ENCODE measurements at regions not wholly inside any gene's neighbourhood (a gene's known extent, or its start where the extent isn't known, plus 50 kb on each side); places are given as distances from the start of the nearest gene placed in this dataset.

GRCh38 chr9:25939126-25939525 lies 260.9 kb upstream of the TUSC1 start:
- ATAC-seq = no peak
- TF ChIP-seq TOX (CRISPR knock-in tag; IDR thresholded peaks at IDR 0.05; ENCODE audit: borderline replicate concordance) (no peak), ISL1 (CRISPR knock-in tag; IDR thresholded peaks at IDR 0.05) (no peak), ZFP3 (CRISPR knock-in tag; IDR thresholded peaks at IDR 0.05) (no peak), TCF4 (CRISPR knock-in tag; IDR thresholded peaks at IDR 0.05; ENCODE audit: borderline replicate concordance) (no peak), ZNF8 (CRISPR knock-in tag; IDR thresholded peaks at IDR 0.05) (no peak), TSHZ2 (CRISPR knock-in tag; IDR thresholded peaks at IDR 0.05) (no peak), ZFP30 (CRISPR knock-in tag; IDR thresholded peaks at IDR 0.05) (no peak), GLIS3 (CRISPR knock-in tag; IDR thresholded peaks at IDR 0.05) (no peak), ARNTL (CRISPR knock-in tag; IDR thresholded peaks at IDR 0.05; ENCODE audit: borderline replicate concordance, low read depth) (no peak), ZC3H10 (CRISPR knock-in tag; IDR thresholded peaks at IDR 0.05) (no peak), BACH2 (CRISPR knock-in tag; IDR thresholded peaks at IDR 0.05; ENCODE audit: borderline replicate concordance) (no peak), POU6F1 (CRISPR knock-in tag; IDR thresholded peaks at IDR 0.05; ENCODE audit: borderline replicate concordance, low read depth) (no peak), ZNF565 (CRISPR knock-in tag; conservative IDR thresholded peaks at IDR 0.05; ENCODE audit: low read depth) (no peak), SNAI2 (CRISPR knock-in tag; IDR thresholded peaks at IDR 0.05) (no peak), ESRRG (CRISPR knock-in tag; IDR thresholded peaks at IDR 0.05) (no peak), RARB (CRISPR knock-in tag; IDR thresholded peaks at IDR 0.05) (no peak), PPARA (CRISPR knock-in tag; IDR thresholded peaks at IDR 0.05; ENCODE audit: borderline replicate concordance) (no peak)
- TF ChIP-seq, protein P1, sequence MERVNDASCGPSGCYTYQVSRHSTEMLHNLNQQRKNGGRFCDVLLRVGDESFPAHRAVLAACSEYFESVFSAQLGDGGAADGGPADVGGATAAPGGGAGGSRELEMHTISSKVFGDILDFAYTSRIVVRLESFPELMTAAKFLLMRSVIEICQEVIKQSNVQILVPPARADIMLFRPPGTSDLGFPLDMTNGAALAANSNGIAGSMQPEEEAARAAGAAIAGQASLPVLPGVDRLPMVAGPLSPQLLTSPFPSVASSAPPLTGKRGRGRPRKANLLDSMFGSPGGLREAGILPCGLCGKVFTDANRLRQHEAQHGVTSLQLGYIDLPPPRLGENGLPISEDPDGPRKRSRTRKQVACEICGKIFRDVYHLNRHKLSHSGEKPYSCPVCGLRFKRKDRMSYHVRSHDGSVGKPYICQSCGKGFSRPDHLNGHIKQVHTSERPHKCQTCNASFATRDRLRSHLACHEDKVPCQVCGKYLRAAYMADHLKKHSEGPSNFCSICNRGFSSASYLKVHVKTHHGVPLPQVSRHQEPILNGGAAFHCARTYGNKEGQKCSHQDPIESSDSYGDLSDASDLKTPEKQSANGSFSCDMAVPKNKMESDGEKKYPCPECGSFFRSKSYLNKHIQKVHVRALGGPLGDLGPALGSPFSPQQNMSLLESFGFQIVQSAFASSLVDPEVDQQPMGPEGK (CRISPR knock-in tag; IDR thresholded peaks at IDR 0.05; ENCODE audit: borderline replicate concordance) = no peak
- TF ChIP-seq, protein P2, sequence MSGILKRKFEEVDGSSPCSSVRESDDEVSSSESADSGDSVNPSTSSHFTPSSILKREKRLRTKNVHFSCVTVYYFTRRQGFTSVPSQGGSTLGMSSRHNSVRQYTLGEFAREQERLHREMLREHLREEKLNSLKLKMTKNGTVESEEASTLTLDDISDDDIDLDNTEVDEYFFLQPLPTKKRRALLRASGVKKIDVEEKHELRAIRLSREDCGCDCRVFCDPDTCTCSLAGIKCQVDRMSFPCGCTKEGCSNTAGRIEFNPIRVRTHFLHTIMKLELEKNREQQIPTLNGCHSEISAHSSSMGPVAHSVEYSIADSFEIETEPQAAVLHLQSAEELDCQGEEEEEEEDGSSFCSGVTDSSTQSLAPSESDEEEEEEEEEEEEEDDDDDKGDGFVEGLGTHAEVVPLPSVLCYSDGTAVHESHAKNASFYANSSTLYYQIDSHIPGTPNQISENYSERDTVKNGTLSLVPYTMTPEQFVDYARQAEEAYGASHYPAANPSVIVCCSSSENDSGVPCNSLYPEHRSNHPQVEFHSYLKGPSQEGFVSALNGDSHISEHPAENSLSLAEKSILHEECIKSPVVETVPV (CRISPR knock-in tag; IDR thresholded peaks at IDR 0.05) = no peak
- TF ChIP-seq, protein P3, sequence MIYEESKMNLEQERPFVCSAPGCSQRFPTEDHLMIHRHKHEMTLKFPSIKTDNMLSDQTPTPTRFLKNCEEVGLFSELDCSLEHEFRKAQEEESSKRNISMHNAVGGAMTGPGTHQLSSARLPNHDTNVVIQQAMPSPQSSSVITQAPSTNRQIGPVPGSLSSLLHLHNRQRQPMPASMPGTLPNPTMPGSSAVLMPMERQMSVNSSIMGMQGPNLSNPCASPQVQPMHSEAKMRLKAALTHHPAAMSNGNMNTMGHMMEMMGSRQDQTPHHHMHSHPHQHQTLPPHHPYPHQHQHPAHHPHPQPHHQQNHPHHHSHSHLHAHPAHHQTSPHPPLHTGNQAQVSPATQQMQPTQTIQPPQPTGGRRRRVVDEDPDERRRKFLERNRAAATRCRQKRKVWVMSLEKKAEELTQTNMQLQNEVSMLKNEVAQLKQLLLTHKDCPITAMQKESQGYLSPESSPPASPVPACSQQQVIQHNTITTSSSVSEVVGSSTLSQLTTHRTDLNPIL (CRISPR knock-in tag; IDR thresholded peaks at IDR 0.05; ENCODE audit: low read depth) = no peak

DNA sequence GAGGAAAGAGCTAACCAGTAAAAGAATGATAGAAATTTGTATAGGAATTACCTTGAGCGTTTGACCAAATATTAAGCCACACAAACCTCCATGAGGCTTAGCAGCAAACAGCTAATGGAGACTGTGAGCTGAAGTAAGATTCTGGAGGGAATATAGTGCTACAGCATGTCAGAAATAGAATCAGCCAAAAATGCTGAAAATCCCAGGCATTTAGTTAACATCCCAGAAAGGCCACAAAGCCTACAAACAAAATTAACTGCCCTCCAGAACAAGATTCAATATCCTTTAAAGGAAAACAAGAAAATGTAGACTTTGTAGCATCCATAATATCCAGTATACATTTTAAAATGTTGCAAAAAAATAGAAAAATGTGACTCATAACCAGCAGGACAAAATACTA lies 257.8 kb upstream of the TUSC1 start:
- peak; percentile 30; the same call in 1 of the 3 replicates for ATAC-seq
- TF ChIP-seq, protein P1 (CRISPR knock-in tag; IDR thresholded peaks at IDR 0.05; ENCODE audit: borderline replicate concordance) = no peak
- TF ChIP-seq OSR1 (CRISPR knock-in tag; IDR thresholded peaks at IDR 0.05) = no peak

Data from SK-N-SH treated with all-trans-retinoic acid at 6 μM for 48 hours (cell line).